CD14-positive monocyte (primary cell): ENCODE measurements at regions not wholly inside any gene's neighbourhood (a gene's known extent, or its start where the extent isn't known, plus 50 kb on each side); places are given as distances from the start of the nearest gene placed in this dataset.
A peak's percentile ranks its signal among the peaks of the same experiment; 100 is the strongest.

Experiments
- DNase-seq, 3 donors: peaks; one replicate each; pipeline ENCODE4 v3.0.0-alpha.2; 2011 to 2022
- H2AFZ ChIP-seq: 2 replicates; pipeline ENCODE4 v1.6.0; 2012; ENCODE audit warnings: mild to moderate bottlenecking, low read depth, low read length, inconsistent platforms; ENCODE audit not compliant: insufficient read depth, poor library complexity, severe bottlenecking
- H3K27ac ChIP-seq, 2 donors: 1 replicate in 1 of 2; 2 replicates in 1 of 2; pipeline ENCODE4 v1.5.1; 2012 to 2013; ENCODE audit warnings: low read length in 2 of 2, control low read depth in 1 of 2, inconsistent platforms in 1 of 2, low read depth in 1 of 2, mild to moderate bottlenecking in 1 of 2
- H3K27me3 ChIP-seq, 2 donors: one replicate each; pipeline versions ENCODE4 v1.6.0 to v1.6.1; 2011 to 2013; ENCODE audit warnings: low read length in 2 of 2; ENCODE audit not compliant: control insufficient read depth in 2 of 2, insufficient read depth in 2 of 2
- H3K36me3 ChIP-seq, 2 donors: replicated peaks in 1 of 2; 1 replicate in 1 of 2; 2 replicates in 1 of 2; pipeline versions ENCODE4 v1.5.1 to v1.6.1; 2012 to 2013; ENCODE audit warnings: low read length in 2 of 2, control low read depth in 1 of 2, inconsistent platforms in 1 of 2, mild to moderate bottlenecking in 1 of 2; ENCODE audit not compliant: insufficient read depth in 2 of 2, control insufficient read depth in 1 of 2
- H3K4me1 ChIP-seq, 2 donors: 1 replicate in 1 of 2; 2 replicates in 1 of 2; pipeline versions ENCODE4 v1.5.1 to v1.6.1; 2012 to 2013; ENCODE audit warnings: low read length in 2 of 2, control low read depth in 1 of 2, inconsistent platforms in 1 of 2, mild to moderate bottlenecking in 1 of 2, moderate library complexity in 1 of 2; ENCODE audit not compliant: insufficient read depth in 2 of 2, control insufficient read depth in 1 of 2
- H3K4me2 ChIP-seq: replicated peaks from 2 replicates; pipeline ENCODE3; 2012; ENCODE audit warnings: low read length, moderate library complexity, mild to moderate bottlenecking; ENCODE audit not compliant: poor library complexity, severe bottlenecking; ENCODE audit errors: extremely low read depth
- H3K4me3 ChIP-seq, 3 experiments: fragments of 200-600 bp in 1 of 3; sonication (generic) in 1 of 3; replicated peaks in 1 of 3; 1 replicate in 2 of 3; 2 replicates in 1 of 3; pipeline ENCODE4 v1.5.1; 2011 to 2013; ENCODE audit warnings: low read length in 3 of 3, mild to moderate bottlenecking in 3 of 3, control low read depth in 2 of 3, low read depth in 2 of 3, inconsistent platforms in 1 of 3, moderate library complexity in 1 of 3
- H3K79me2 ChIP-seq: 2 replicates; pipeline ENCODE4 v1.6.0; 2012; ENCODE audit warnings: mild to moderate bottlenecking, control low read depth, inconsistent platforms, low read length, moderate library complexity; ENCODE audit not compliant: insufficient read depth
- H3K9ac ChIP-seq: 2 replicates; pipeline ENCODE4 v1.6.0; 2017; ENCODE audit warnings: low read length, mild to moderate bottlenecking; ENCODE audit not compliant: insufficient read depth, poor library complexity, severe bottlenecking
- H3K9me3 ChIP-seq, 2 donors: replicated peaks in 1 of 2; 1 replicate in 1 of 2; 2 replicates in 1 of 2; pipeline versions ENCODE4 v1.5.1 to v1.6.1; 2012 to 2013; ENCODE audit warnings: low read length in 2 of 2, control low read depth in 1 of 2; ENCODE audit not compliant: control insufficient read depth in 1 of 2, insufficient read depth in 1 of 2
- H4K20me1 ChIP-seq: 2 replicates; pipeline ENCODE4 v1.6.0; 2012; ENCODE audit warnings: mild to moderate bottlenecking, low read length, control low read depth, moderate library complexity; ENCODE audit not compliant: insufficient read depth
- H3K27ac Mint-ChIP-seq, 7 donors: one replicate each; pipeline ENCODE4 v1.8.0; 2020; ENCODE audit warnings: mild to moderate bottlenecking in 7 of 7, mixed read lengths in 7 of 7, moderate library complexity in 6 of 7, inconsistent platforms in 2 of 7
- H3K27me3 Mint-ChIP-seq, 3 donors: one replicate each; pipeline ENCODE4 v1.8.0; 2021 to 2022; ENCODE audit warnings: low read depth in 3 of 3, mild to moderate bottlenecking in 3 of 3, mixed read lengths in 3 of 3, moderate library complexity in 3 of 3, inconsistent platforms in 1 of 3
- H3K36me3 Mint-ChIP-seq, 2 donors: one replicate each; pipeline ENCODE4 v1.8.0; 2020; ENCODE audit warnings: mixed read lengths in 2 of 2, inconsistent platforms in 1 of 2, mild to moderate bottlenecking in 1 of 2
- H3K4me1 Mint-ChIP-seq: one replicate; pipeline ENCODE4 v1.8.0; 2020; ENCODE audit warnings: mild to moderate bottlenecking, mixed read lengths
- H3K4me3 Mint-ChIP-seq, 2 donors: one replicate each; pipeline ENCODE4 v1.8.0; 2020; ENCODE audit warnings: mild to moderate bottlenecking in 2 of 2, mixed read lengths in 2 of 2, moderate library complexity in 1 of 2
- H3K9me3 Mint-ChIP-seq, 7 donors: one replicate each; pipeline ENCODE4 v1.8.0; 2020 to 2022; ENCODE audit warnings: mixed read lengths in 7 of 7, mild to moderate bottlenecking in 6 of 7, moderate library complexity in 6 of 7, inconsistent platforms in 2 of 7
- CTCF ChIP-seq: fragments of 200-600 bp; IDR thresholded peaks from one replicate; pipeline ENCODE4 v1.8.0; 2022; ENCODE audit warnings: antibody characterized with exemption, mild to moderate bottlenecking
- WGBS: methylation state at CpG from one replicate; pipeline ENCODE4 v1.1.5; 2013; ENCODE audit warnings: missing lambda C conversion rate; ENCODE audit not compliant: insufficient coverage; 5-methylcytosine and 5-hydroxymethylcytosine counted together
- intact Hi-C, 2 donors: fragments of 100-400 bp; cut with micrococcal nuclease; formaldehyde crosslinking; loops; one replicate each; pipeline versions ENCODE4 v1.15.0 to v1.15.1; 2023

- DNase-seq, result no peak
- H3K27ac ChIP-seq, result no peak overlapping the region
- no peaks in the 10 kb centered on the region for H3K9me3 ChIP-seq
- peak overlapping the region in 1 of 7 donors; percentile 50 for H3K27ac Mint-ChIP-seq
- no peaks in the 10 kb centered on the region for H4K20me1 ChIP-seq
- H3K27me3 Mint-ChIP-seq, result peaks cover 0 to 2% (median 0%) of the 10 kb centered on the region in 3 donors
- H3K9ac ChIP-seq, result no peak overlapping the region
- no peak for TF ChIP-seq CTCF
- H3K9me3 Mint-ChIP-seq, result peaks cover 0 to 2% (median 0%) of the 10 kb centered on the region in 7 donors
- H2AFZ ChIP-seq, result peak overlapping the region; percentile 16
- no peaks in the 10 kb centered on the region for H3K27me3 ChIP-seq
- no peak overlapping the region for H3K4me3 Mint-ChIP-seq
- no peaks in the 10 kb centered on the region for H3K36me3 ChIP-seq
- H3K4me1 ChIP-seq, result peaks cover 29 to 37% of the 10 kb centered on the region in 2 donors
- intact Hi-C loops, result loop anchor here in 1 of 2 donors (2.0 to 10.0 kb wide), 2 partner anchors 187 to 511 kb away; no protein-coding TSS in a partner anchor
- WGBS, result 23% methylated on average over 3 of the region's 8 CpGs
- H3K36me3 Mint-ChIP-seq, result no peaks in the 10 kb centered on the region
- no peaks in the 10 kb centered on the region for H3K79me2 ChIP-seq
- H3K4me3 ChIP-seq, result no peak overlapping the region
- no peak overlapping the region for H3K4me2 ChIP-seq
- peaks cover 44% of the 10 kb centered on the region for H3K4me1 Mint-ChIP-seq
Observed at GRCh38 chr1:93815366-93816110, 63.5 kb downstream of the DNTTIP2 start.

- Mint-ChIP-seq H3K27ac (peak overlapping the region in 1 of 7 donors; percentile 63), H3K4me3 (no peak overlapping the region), H3K4me1 (peaks cover 44% of the 10 kb centered on the region), H3K27me3 (peaks cover 0 to 2% (median 0%) of the 10 kb centered on the region in 3 donors), H3K9me3 (peaks cover 0 to 2% (median 0%) of the 10 kb centered on the region in 7 donors), H3K36me3 (no peaks in the 10 kb centered on the region)
- Histone ChIP-seq H3K4me3 (no peak overlapping the region), H4K20me1 (no peaks in the 10 kb centered on the region), H3K9me3 (no peaks in the 10 kb centered on the region), H3K79me2 (no peaks in the 10 kb centered on the region), H3K27ac (no peak overlapping the region), H3K4me2 (no peak overlapping the region), H2AFZ (peak overlapping the region; percentile 16), H3K27me3 (no peaks in the 10 kb centered on the region), H3K4me1 (peaks cover 29 to 37% of the 10 kb centered on the region in 2 donors), H3K9ac (no peak overlapping the region), H3K36me3 (no peaks in the 10 kb centered on the region)
- no peak for DNase-seq
- intact Hi-C loops, result loop anchor here (2.0 to 10.0 kb wide), 3 partner anchors 183 to 510 kb away; no protein-coding TSS in a partner anchor
- 92% methylated on average over 3 of the region's 8 CpGs for WGBS
- no peak for TF ChIP-seq CTCF
Observed at GRCh38 chr1:93814795-93815340, 64.1 kb downstream of the DNTTIP2 start.
